C4-2B (cell line): ENCODE measurements at regions not wholly inside any gene's neighbourhood (a gene's known extent, or its start where the extent isn't known, plus 50 kb on each side); places are given as distances from the start of the nearest gene placed in this dataset.

Source experiments
- ZFX ChIP-seq: fragments of 450-650 bp; IDR thresholded peaks from 2 replicates; pipeline ENCODE4 v1.6.1; 2017
- TF ChIP-seq, protein P1 (sequence below): fragments of 450-650 bp; conservative IDR thresholded peaks from 2 replicates; pipeline ENCODE4 v1.5.1; 2017; ENCODE audit warnings: mild to moderate bottlenecking

DNA sequence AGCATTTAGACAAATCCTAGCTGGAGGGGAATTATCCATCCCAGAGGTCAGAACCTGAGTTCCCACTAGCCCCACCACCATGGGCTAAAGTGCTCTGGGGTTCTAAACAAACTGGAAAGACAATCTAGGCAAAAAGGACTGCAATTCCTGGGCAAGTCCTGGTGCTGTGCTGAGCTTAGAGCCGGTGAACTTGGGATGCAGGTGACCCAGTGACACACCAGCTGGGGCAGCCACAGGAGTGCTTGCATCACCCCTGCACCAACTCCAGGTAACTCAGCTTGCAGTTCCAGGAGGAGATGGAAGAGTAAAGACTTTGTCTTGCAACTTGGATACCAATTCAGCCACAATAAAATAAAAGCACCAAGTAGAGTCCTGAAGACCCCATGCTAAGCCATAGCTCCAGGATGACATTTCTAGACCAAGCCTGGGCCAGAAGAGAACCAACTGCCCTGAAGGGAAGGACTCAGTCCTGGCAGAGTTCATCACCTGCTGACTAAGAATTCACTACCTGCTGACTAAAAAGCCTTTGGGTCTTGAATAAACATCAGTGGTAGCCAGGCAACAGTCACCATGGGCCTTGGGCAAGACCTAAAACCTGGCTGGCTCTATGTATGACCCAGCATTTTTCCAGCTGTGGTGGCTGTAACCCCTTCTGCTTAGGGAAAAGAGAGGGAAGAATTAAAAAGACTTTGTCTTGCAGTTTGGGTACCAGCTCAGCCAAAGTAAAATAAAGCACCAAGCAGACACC lies 223.4 kb upstream of the DIO2 start:
- TF ChIP-seq, protein P1, sequence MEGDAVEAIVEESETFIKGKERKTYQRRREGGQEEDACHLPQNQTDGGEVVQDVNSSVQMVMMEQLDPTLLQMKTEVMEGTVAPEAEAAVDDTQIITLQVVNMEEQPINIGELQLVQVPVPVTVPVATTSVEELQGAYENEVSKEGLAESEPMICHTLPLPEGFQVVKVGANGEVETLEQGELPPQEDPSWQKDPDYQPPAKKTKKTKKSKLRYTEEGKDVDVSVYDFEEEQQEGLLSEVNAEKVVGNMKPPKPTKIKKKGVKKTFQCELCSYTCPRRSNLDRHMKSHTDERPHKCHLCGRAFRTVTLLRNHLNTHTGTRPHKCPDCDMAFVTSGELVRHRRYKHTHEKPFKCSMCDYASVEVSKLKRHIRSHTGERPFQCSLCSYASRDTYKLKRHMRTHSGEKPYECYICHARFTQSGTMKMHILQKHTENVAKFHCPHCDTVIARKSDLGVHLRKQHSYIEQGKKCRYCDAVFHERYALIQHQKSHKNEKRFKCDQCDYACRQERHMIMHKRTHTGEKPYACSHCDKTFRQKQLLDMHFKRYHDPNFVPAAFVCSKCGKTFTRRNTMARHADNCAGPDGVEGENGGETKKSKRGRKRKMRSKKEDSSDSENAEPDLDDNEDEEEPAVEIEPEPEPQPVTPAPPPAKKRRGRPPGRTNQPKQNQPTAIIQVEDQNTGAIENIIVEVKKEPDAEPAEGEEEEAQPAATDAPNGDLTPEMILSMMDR, result no peak
- no peak for TF ChIP-seq ZFX
